HG03135 (cell line): ENCODE measurements at regions not wholly inside any gene's neighbourhood (a gene's known extent, or its start where the extent isn't known, plus 50 kb on each side); places are given as distances from the start of the nearest gene placed in this dataset.

Experiments
- ATAC-seq: cut with Tn5 transposase; IDR thresholded peaks from one replicate; pipeline ENCODE4 v1.9.1; 2021; ENCODE audit warnings: mild to moderate bottlenecking, moderate library complexity; ENCODE audit not compliant: unreplicated experiment

DNA sequence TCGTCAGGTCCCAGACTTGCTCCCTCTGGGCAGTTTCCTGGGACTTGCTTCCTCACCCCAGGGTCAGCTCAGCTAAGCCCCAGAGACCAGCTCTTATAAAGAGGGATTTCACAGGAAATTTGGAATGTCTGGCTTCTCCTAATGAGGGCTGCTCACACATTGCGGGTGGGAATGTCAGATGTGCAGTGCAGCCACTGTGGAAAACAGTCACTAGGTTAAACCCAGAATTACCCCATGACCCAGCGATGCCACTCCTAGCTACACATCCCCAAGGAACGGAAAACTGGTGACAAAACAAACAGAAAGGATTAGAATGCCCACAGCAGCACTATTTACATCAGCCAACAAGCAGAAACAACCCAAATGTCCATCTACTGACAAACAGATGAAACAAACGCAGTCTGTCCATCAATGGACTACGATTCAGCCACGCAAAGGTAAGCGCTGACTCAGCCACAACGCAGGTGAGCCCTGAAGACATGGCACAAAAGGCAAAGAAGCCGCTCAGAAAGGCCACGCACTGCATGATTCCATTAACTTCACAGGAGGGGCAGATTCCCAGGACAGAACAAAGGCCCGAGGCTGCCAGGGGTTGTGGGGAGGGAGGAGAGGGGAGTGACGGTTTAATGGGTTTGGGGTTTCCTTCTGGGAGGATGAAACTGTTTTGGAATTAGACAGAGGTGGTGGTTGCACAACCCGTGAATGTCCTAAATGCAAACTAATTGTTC is 63.0 kb downstream of the NCOR2 start:
- no peak for ATAC-seq

- no peak for ATAC-seq
These were observed 64.1 kb downstream of the NCOR2 start for GRCh38 chr12:124503305-124503704.

DNA sequence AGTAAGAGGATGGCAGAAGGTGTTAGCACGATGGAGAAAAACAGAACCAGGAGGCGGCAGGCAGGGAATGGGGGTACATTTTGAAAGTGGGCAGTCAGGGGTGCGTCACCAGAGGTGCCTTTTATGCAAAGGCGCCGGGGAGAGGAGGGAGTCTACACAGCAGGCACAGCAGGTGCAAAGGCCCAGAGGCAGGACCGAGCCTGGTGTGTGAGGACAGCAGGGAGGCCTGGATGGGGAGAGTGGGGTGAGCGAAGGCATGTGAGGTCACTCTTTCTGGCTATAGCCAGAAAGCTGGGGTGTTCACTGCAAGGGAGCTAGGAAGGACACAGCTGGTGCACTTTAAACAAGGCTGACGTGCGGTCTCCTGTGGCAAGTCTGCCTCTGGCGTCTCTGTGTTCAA is 65.0 kb downstream of the NCOR2 start:
- no peak for ATAC-seq

DNA sequence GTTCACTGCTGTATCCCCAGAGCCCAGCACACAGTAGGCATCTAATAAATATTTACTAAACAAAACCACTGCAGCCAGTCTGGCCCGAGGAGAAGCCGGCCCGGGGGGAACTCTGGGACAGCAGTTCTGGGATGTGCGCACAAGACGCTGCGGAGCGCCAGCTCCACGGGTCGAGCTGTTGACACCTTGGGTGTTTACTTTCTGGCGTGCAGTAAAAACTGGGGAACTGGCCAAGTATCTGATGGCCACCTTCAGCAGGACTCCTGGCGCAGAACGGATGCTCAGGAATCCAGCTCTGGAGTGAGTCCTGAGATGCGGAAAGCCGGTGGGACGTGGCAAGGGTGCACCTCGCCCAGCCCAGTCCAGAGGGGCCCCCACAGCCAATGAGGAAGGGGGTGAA is 65.6 kb downstream of the NCOR2 start:
- ATAC-seq: no peak

DNA sequence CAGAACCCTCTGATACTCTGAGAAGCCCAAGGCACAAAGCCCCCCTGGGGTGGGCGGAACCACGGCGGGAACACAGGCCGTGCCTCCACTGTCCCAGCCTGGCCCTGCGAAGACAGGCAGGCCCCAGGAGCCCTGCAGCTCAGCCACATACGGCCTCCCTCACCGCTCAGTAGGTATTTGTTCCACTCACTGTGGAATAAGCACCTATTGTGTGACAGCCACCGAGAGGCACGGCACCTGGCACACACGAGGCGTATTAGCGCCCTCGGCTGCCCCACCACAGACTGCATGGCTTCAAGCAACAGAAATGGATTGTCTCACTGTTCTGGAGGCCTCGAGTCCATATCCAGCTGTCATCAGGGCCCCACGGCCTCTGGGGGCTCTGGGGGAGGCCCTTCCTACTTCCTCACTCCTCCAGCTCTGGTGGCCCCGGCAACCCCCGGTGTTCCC is 66.3 kb downstream of the NCOR2 start:
- ATAC-seq: no peak

DNA sequence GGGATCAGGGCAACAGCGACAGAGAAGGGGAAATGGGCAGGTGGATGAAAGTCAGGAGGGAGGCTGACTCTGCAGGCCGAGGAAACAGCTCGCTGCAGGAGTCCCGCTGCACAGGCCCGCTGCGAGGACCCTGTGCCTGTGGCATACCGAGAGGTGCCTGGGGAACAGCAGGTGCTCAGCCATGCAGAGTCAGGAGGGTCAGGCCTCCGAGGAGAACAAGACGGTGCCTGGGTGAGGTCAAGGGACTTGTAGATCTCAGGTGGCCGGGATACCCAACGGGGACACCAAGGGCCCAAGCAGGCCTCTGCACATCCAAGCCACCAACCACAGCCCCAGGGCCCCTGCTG is 67.5 kb downstream of the NCOR2 start:
- no peak for ATAC-seq

GRCh38 chr12:124499190-124499753 is 68.1 kb downstream of the NCOR2 start:
- no peak for ATAC-seq

- ATAC-seq: no peak
These were observed 68.9 kb downstream of the NCOR2 start for GRCh38 chr12:124498275-124499189.

- ATAC-seq: no peak
These were observed 69.8 kb downstream of the NCOR2 start for GRCh38 chr12:124497658-124498057.

GRCh38 chr12:124497039-124497438 is 70.4 kb downstream of the NCOR2 start:
- no peak for ATAC-seq

DNA sequence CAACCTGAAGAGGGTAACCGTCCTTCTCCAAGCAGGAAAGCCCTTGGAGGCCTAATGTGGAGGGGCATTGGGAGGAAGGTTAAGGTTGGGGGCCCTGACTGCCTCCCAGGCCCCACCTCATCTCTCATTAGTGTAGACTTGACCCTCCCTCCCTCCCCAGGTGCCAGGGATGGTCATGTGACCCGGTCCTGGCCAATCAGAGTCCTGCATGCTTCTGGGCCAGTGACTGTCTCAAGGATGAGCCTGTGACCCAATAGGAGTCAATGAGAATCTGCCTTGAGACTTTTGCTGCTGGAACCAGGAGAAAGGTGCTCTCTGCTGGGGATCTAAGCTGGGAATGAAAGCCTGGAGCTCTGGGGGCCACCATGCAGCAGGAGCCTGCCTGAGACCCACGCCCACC is 70.8 kb downstream of the NCOR2 start:
- ATAC-seq: no peak

- ATAC-seq: no peak
These were observed 72.0 kb downstream of the NCOR2 start for GRCh38 chr12:124495194-124495983.

GRCh38 chr12:124494751-124495129 is 72.7 kb downstream of the NCOR2 start:
- ATAC-seq: no peak

DNA sequence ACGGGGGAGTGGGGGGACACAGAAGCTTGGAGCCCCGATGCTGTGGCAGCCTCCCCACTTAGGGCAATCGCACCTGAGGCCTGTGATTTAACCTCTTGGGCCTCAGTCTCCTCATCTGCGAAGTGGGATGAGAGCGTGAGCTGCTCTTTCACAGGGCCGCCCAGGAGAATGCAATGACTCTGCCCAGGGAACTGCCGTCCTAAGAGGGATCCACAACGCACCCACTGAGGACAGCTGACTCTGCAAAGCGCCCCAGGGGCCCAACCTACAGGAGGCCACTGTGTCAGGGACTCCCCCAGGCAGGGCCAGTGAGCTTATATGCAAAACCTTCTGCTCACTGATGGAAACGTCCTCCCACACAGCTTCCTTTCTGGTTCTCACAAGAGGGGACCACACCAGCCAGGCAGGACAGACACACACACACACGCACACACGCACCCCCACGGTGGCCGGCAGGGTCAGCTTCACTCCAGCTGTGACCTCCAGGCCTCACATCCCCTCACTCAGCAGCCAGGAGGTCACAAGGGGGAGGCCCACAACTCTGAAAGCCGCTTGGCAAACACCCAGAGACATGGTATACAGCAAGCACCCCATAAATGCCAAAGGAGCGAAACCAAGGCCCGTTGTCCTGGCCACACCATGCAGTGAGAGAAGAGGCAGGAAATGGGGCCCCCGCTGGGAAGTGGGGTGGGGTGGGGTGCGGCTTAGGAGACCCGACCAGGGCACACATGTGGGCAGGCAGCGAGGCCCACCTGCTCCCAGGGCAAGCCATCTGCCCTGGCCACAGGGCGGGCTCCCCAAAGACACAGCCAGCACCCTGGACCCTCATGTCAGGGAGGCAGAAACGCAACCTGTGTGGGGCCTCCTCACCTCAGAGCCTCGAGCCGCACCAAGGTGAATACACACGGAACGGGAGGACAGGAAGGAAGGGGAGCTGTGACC is 73.3 kb downstream of the NCOR2 start:
- peak; percentile 86 for ATAC-seq

DNA sequence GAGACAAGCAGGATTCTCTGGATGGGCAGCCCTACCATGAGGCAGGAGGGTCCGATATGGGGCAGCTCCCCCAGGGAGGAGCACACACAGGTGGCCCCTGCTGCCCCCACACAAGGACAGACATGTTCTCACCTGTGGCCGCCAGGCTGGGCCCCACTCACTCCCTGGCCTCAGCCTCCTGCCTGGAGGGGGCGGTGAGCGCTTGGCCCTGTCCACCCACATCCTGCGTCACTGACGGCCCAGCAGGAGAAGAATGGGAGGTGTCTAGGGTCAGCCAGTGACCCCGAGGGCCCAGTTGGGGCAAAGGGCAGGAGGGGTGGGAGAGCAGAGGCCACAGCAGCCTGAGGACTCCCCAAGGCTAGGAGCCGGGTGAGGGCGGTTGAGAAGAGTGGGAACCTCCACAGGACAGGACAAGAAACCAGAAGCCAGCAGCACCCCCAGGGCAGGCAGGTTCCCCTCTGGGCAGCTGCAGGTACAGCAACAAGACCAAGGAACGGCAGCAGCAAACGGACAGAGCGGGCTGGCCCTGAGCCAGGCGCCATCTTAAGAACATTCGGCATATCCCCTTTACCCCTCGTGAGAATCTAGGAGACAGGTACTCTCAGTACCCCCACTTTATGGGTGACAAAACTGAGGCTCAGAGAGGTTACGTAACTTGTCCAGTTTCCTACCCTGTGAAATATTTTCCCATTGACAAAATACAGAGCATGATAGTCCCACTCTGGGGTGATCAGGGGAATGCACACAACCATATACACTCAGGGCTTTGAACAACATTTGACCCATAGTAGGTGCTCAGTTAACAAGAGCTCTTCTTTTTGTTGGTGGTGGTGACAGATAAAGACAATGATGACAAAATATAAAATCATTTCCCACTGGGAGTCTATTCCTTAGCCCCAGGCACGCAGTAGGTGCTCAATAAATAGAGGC is 74.3 kb downstream of the NCOR2 start:
- no peak for ATAC-seq

DNA sequence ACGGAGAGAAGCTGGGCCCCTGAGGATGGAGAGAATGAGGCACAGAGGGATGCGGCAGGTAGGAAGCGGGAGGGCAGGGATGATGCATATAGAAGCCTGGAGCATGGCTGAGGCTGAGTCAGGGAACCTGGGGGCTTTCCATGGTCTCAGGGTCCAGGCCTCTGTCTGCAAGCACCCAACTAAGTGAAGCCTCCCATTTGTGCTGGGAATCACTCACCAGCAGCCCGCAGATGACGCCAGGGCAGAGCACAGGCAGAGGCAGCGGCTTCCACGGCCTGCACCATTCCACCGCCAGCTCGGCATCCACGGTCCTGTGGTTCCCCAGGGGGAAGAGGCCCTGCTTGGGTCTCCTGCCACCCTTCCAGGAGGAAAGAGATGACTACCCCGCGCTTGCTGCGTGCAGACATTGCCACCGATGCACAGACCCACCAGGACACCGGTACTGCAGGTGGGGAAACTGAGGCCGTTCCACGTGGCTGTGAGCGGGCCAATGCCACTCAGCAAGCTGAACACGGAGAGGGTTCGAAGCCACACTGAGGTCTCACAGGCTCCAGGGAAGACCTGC is 75.5 kb downstream of the NCOR2 start:
- no peak for ATAC-seq

DNA sequence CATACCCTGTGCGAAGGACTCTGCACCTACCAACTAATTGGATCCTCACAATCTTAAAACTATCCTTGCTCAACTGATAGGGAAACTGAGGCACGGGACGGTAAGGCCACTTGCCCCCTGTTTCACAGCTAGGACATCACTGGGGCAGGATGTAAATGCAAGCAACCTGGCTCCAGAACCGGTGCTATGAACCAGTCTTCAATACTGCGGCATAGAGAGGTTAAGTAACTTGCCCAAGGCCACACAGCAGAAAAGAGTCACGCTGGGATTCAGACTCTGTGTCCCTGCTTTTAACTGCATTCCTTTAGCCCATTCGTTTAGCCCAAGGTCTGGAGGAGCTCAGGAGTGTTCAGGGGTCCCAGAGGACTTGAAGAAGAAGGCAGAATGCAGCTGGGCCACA is 76.1 kb downstream of the NCOR2 start:
- no peak for ATAC-seq

- no peak for ATAC-seq
These were observed 76.7 kb downstream of the NCOR2 start for GRCh38 chr12:124490584-124491305.
